ENCODE measurements at regions not wholly inside any gene's neighbourhood (a gene's known extent, or its start where the extent isn't known, plus 50 kb on each side); places are given as distances from the start of the nearest gene placed in this dataset.

GRCh38 chr10:45075216-45075615 lies 74.5 kb downstream of the ZNF22 start:
- no peaks in the 10 kb centered on the region for H3K79me2 ChIP-seq (ENCODE audit: low read length)
- H3K9me2 ChIP-seq (replicated peaks; ENCODE audit: insufficient read depth, low read length): no peaks in the 10 kb centered on the region
- H3K36me3 ChIP-seq (ENCODE audit: insufficient read depth, low read length): no peaks in the 10 kb centered on the region
- H3K9me3 ChIP-seq (ENCODE audit: low read length): no peaks in the 10 kb centered on the region
- no peaks in the 10 kb centered on the region for H3K4me1 ChIP-seq (ENCODE audit: low read length)
- no peak for DNase-seq
- no peak overlapping the region for H2AFZ ChIP-seq (ENCODE audit: low read length)
- H3K4me3 ChIP-seq (ENCODE audit: low read length): no peak overlapping the region
- no peaks in the 10 kb centered on the region for H4K20me1 ChIP-seq (ENCODE audit: insufficient read depth, low read depth, low read length)
- H3K9ac ChIP-seq (ENCODE audit: low read length): no peak overlapping the region
- H3K4me2 ChIP-seq (ENCODE audit: low read depth, low read length, poor library complexity, severe bottlenecking): no peak overlapping the region
- no peaks in the 10 kb centered on the region for H3K27me3 ChIP-seq (ENCODE audit: low read length)
- H3K27ac ChIP-seq (ENCODE audit: low read length): no peak overlapping the region

- H3K27me3 ChIP-seq (ENCODE audit: low read length): no peaks in the 10 kb centered on the region
- H2AFZ ChIP-seq (ENCODE audit: low read length): no peak overlapping the region
- no peaks in the 10 kb centered on the region for H3K9me2 ChIP-seq (replicated peaks; ENCODE audit: insufficient read depth, low read length)
- H3K79me2 ChIP-seq (ENCODE audit: low read length): no peaks in the 10 kb centered on the region
- no peak overlapping the region for H3K4me3 ChIP-seq (ENCODE audit: low read length)
- no peak overlapping the region for H3K4me2 ChIP-seq (ENCODE audit: low read depth, low read length, poor library complexity, severe bottlenecking)
- no peaks in the 10 kb centered on the region for H4K20me1 ChIP-seq (ENCODE audit: insufficient read depth, low read depth, low read length)
- DNase-seq: no peak
- no peak overlapping the region for H3K9ac ChIP-seq (ENCODE audit: low read length)
- no peak overlapping the region for H3K27ac ChIP-seq (ENCODE audit: low read length)
- no peaks in the 10 kb centered on the region for H3K9me3 ChIP-seq (ENCODE audit: low read length)
- no peaks in the 10 kb centered on the region for H3K4me1 ChIP-seq (ENCODE audit: low read length)
- no peaks in the 10 kb centered on the region for H3K36me3 ChIP-seq (ENCODE audit: insufficient read depth, low read length)
Measured at GRCh38 chr10:45075826-45076380, 75.2 kb downstream of the ZNF22 start.

GRCh38 chr10:45076891-45077290 lies 76.2 kb downstream of the ZNF22 start:
- Histone ChIP-seq H3K27ac (ENCODE audit: low read length) (no peak overlapping the region), H3K4me2 (ENCODE audit: low read depth, low read length, poor library complexity, severe bottlenecking) (no peak overlapping the region), H4K20me1 (ENCODE audit: insufficient read depth, low read depth, low read length) (no peaks in the 10 kb centered on the region), H3K9me2 (replicated peaks; ENCODE audit: insufficient read depth, low read length) (no peaks in the 10 kb centered on the region), H3K4me3 (ENCODE audit: low read length) (no peak overlapping the region), H3K4me1 (ENCODE audit: low read length) (no peaks in the 10 kb centered on the region), H2AFZ (ENCODE audit: low read length) (no peak overlapping the region), H3K36me3 (ENCODE audit: insufficient read depth, low read length) (no peaks in the 10 kb centered on the region), H3K9me3 (ENCODE audit: low read length) (no peaks in the 10 kb centered on the region), H3K79me2 (ENCODE audit: low read length) (no peaks in the 10 kb centered on the region), H3K9ac (ENCODE audit: low read length) (no peak overlapping the region), H3K27me3 (ENCODE audit: low read length) (no peaks in the 10 kb centered on the region)
- no peak for DNase-seq

GRCh38 chr10:45080331-45080730 lies 79.6 kb downstream of the ZNF22 start:
- Histone ChIP-seq H3K27me3 (ENCODE audit: low read length) (0 out of 2 replicates have a peak, but pooled peaks cover under 1% of the 10 kb centered on the region), H3K36me3 (ENCODE audit: insufficient read depth, low read length) (no peaks in the 10 kb centered on the region), H3K9ac (ENCODE audit: low read length) (no peak overlapping the region), H3K27ac (ENCODE audit: low read length) (no peak overlapping the region), H3K9me3 (ENCODE audit: low read length) (peaks cover under 1% of the 10 kb centered on the region; the same call in 1 of the 2 replicates), H3K4me3 (ENCODE audit: low read length) (no peak overlapping the region), H2AFZ (ENCODE audit: low read length) (no peak overlapping the region), H3K79me2 (ENCODE audit: low read length) (no peaks in the 10 kb centered on the region), H3K9me2 (replicated peaks; ENCODE audit: insufficient read depth, low read length) (no peaks in the 10 kb centered on the region), H4K20me1 (ENCODE audit: insufficient read depth, low read depth, low read length) (no peaks in the 10 kb centered on the region), H3K4me1 (ENCODE audit: low read length) (no peaks in the 10 kb centered on the region), H3K4me2 (ENCODE audit: low read depth, low read length, poor library complexity, severe bottlenecking) (no peak overlapping the region)
- no peak for DNase-seq

- Histone ChIP-seq H3K4me2 (ENCODE audit: low read depth, low read length, poor library complexity, severe bottlenecking) (no peak overlapping the region), H3K27ac (ENCODE audit: low read length) (no peak overlapping the region), H4K20me1 (ENCODE audit: insufficient read depth, low read depth, low read length) (no peaks in the 10 kb centered on the region), H2AFZ (ENCODE audit: low read length) (no peak overlapping the region), H3K9me2 (replicated peaks; ENCODE audit: insufficient read depth, low read length) (no peaks in the 10 kb centered on the region), H3K9me3 (ENCODE audit: low read length) (peaks cover 7% of the 10 kb centered on the region; the same call in 1 of the 2 replicates), H3K4me3 (ENCODE audit: low read length) (no peak overlapping the region), H3K36me3 (ENCODE audit: insufficient read depth, low read length) (no peaks in the 10 kb centered on the region), H3K79me2 (ENCODE audit: low read length) (no peaks in the 10 kb centered on the region), H3K9ac (ENCODE audit: low read length) (no peak overlapping the region), H3K27me3 (ENCODE audit: low read length) (0 out of 2 replicates have a peak, but pooled peaks cover 2% of the 10 kb centered on the region), H3K4me1 (ENCODE audit: low read length) (no peaks in the 10 kb centered on the region)
- DNase-seq: no peak
Measured at GRCh38 chr10:45082176-45082575, 81.5 kb downstream of the ZNF22 start.

- Histone ChIP-seq H3K36me3 (ENCODE audit: insufficient read depth, low read length) (no peaks in the 10 kb centered on the region), H3K4me2 (ENCODE audit: low read depth, low read length, poor library complexity, severe bottlenecking) (no peak overlapping the region), H3K27me3 (ENCODE audit: low read length) (no peaks in the 10 kb centered on the region), H3K27ac (ENCODE audit: low read length) (no peak overlapping the region), H3K4me3 (ENCODE audit: low read length) (no peak overlapping the region), H3K4me1 (ENCODE audit: low read length) (no peaks in the 10 kb centered on the region), H3K9me2 (replicated peaks; ENCODE audit: insufficient read depth, low read length) (no peaks in the 10 kb centered on the region), H3K9me3 (ENCODE audit: low read length) (no peaks in the 10 kb centered on the region), H3K79me2 (ENCODE audit: low read length) (no peaks in the 10 kb centered on the region), H4K20me1 (ENCODE audit: insufficient read depth, low read depth, low read length) (no peaks in the 10 kb centered on the region), H2AFZ (ENCODE audit: low read length) (no peak overlapping the region), H3K9ac (ENCODE audit: low read length) (no peak overlapping the region)
- DNase-seq: no peak
Measured at GRCh38 chr10:45091968-45092367, 91.2 kb downstream of the ZNF22 start.

GRCh38 chr10:45093945-45094344 lies 93.2 kb downstream of the ZNF22 start:
- H3K9me2 ChIP-seq (replicated peaks; ENCODE audit: insufficient read depth, low read length): no peaks in the 10 kb centered on the region
- no peaks in the 10 kb centered on the region for H3K9me3 ChIP-seq (ENCODE audit: low read length)
- H3K27me3 ChIP-seq (ENCODE audit: low read length): no peaks in the 10 kb centered on the region

GRCh38 chr10:45095286-45095685 lies 94.6 kb downstream of the ZNF22 start:
- no peaks in the 10 kb centered on the region for H3K9me2 ChIP-seq (replicated peaks; ENCODE audit: insufficient read depth, low read length)
- H3K4me3 ChIP-seq (ENCODE audit: low read length): no peak overlapping the region
- H3K27me3 ChIP-seq (ENCODE audit: low read length): no peaks in the 10 kb centered on the region
- no peaks in the 10 kb centered on the region for H4K20me1 ChIP-seq (ENCODE audit: insufficient read depth, low read depth, low read length)
- no peak overlapping the region for H3K27ac ChIP-seq (ENCODE audit: low read length)
- DNase-seq: no peak
- H3K4me2 ChIP-seq (ENCODE audit: low read depth, low read length, poor library complexity, severe bottlenecking): no peak overlapping the region
- no peaks in the 10 kb centered on the region for H3K79me2 ChIP-seq (ENCODE audit: low read length)
- H2AFZ ChIP-seq (ENCODE audit: low read length): no peak overlapping the region
- H3K9me3 ChIP-seq (ENCODE audit: low read length): no peaks in the 10 kb centered on the region
- H3K4me1 ChIP-seq (ENCODE audit: low read length): no peaks in the 10 kb centered on the region
- no peak overlapping the region for H3K9ac ChIP-seq (ENCODE audit: low read length)
- no peaks in the 10 kb centered on the region for H3K36me3 ChIP-seq (ENCODE audit: insufficient read depth, low read length)

More at GRCh38 chr10:45093945-45094344, 93.2 kb downstream of the ZNF22 start:
- Histone ChIP-seq H3K79me2 (ENCODE audit: low read length) (no peaks in the 10 kb centered on the region), H3K27ac (ENCODE audit: low read length) (no peak overlapping the region), H3K9ac (ENCODE audit: low read length) (no peak overlapping the region), H3K36me3 (ENCODE audit: insufficient read depth, low read length) (no peaks in the 10 kb centered on the region), H3K4me2 (ENCODE audit: low read depth, low read length, poor library complexity, severe bottlenecking) (no peak overlapping the region), H3K4me1 (ENCODE audit: low read length) (no peaks in the 10 kb centered on the region), H4K20me1 (ENCODE audit: insufficient read depth, low read depth, low read length) (no peaks in the 10 kb centered on the region), H3K4me3 (ENCODE audit: low read length) (no peak overlapping the region), H2AFZ (ENCODE audit: low read length) (no peak overlapping the region)
- DNase-seq: no peak
